Gastrocnemius medialis (tissue), 4 donors: ENCODE measurements at regions not wholly inside any gene's neighbourhood (a gene's known extent, or its start where the extent isn't known, plus 50 kb on each side); places are given as distances from the start of the nearest gene placed in this dataset.

ENCODE experiments used
- POLR2A ChIP-seq, 2 donors: fragments of 450-650 bp; IDR thresholded peaks; one replicate each; pipeline ENCODE4 v1.6.1; 2017; ENCODE audit warnings: antibody characterized with exemption in 2 of 2, mild to moderate bottlenecking in 2 of 2, moderate library complexity in 2 of 2
- TF ChIP-seq, protein P1 (sequence below), 5 experiments: fragments of 450-650 bp in 3 of 5; fragments of 200-600 bp in 2 of 5; sonication (generic) in 2 of 5; IDR thresholded peaks in 4 of 5; conservative IDR thresholded peaks in 1 of 5; 1 replicate in 4 of 5; 2 replicates in 1 of 5; pipeline ENCODE4 v1.5.1; 2016 to 2019; ENCODE audit warnings: antibody characterized with exemption in 5 of 5, mild to moderate bottlenecking in 3 of 5, moderate library complexity in 3 of 5

DNA sequence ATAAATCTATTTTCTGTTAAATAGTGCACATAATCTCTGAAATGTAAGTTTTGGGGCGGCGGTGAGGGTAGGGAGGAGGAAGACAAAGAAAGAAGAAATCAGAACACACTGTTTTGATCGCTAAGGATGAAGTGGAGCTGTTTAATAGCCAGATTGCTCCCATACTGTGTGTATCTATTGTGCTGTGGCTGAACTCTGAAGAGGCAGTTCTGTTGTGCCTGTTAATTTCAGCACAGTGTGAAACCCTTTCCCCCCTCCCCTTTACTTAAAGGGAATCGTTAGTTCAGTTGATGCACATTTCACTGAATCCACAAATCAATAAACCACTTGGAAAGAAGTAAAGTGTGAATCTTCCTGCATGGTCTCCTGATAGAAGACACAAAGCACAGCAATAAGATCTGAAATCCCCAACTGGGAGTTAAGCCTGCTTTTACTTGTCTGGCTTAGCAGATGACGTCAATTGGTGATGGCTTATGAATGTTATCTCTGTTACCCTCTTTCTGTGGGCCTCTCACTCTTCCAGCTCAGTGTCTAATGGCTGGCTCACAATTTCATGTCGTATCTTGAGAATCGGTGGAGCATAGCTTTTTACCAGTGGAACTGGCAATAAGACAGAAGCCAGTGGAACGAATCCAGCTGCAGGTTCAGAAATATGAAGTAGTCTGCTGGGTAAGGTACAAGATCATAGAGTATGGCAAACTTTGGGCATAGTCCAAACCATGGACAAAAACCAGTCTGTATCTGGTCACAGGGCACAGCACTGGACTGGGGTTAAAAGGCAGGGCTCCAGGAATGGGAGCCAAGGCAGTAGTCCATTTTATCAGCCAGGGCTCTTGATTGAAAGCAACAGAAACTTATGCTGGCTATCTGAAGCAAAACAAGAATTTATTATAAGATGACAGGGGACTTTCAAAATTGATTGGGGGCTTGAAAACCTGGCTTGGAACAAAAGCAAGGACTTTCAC is 413.5 kb upstream of the SEL1L start:
- TF ChIP-seq, protein P1, sequence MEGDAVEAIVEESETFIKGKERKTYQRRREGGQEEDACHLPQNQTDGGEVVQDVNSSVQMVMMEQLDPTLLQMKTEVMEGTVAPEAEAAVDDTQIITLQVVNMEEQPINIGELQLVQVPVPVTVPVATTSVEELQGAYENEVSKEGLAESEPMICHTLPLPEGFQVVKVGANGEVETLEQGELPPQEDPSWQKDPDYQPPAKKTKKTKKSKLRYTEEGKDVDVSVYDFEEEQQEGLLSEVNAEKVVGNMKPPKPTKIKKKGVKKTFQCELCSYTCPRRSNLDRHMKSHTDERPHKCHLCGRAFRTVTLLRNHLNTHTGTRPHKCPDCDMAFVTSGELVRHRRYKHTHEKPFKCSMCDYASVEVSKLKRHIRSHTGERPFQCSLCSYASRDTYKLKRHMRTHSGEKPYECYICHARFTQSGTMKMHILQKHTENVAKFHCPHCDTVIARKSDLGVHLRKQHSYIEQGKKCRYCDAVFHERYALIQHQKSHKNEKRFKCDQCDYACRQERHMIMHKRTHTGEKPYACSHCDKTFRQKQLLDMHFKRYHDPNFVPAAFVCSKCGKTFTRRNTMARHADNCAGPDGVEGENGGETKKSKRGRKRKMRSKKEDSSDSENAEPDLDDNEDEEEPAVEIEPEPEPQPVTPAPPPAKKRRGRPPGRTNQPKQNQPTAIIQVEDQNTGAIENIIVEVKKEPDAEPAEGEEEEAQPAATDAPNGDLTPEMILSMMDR (IDR thresholded peaks at IDR 0.05 in 4 of 5, conservative IDR thresholded peaks at IDR 0.05 in 1 of 5), result no peak
- TF ChIP-seq POLR2A (IDR thresholded peaks at IDR 0.05), result no peak
